Esophagus (tissue), 2 donors: ENCODE measurements at regions not wholly inside any gene's neighbourhood (a gene's known extent, or its start where the extent isn't known, plus 50 kb on each side); places are given as distances from the start of the nearest gene placed in this dataset.

ENCODE experiments used
- H3K27ac ChIP-seq, 2 donors: one replicate each; pipeline ENCODE4 v1.5.1; 2013; ENCODE audit warnings: low read depth in 2 of 2, mild to moderate bottlenecking in 2 of 2, inconsistent platforms in 1 of 2, low read length in 1 of 2, moderate library complexity in 1 of 2
- H3K27me3 ChIP-seq, 2 donors: one replicate each; pipeline ENCODE4 v1.6.1; 2013; ENCODE audit warnings: low read length in 2 of 2, control low read depth in 1 of 2, mild to moderate bottlenecking in 1 of 2; ENCODE audit not compliant: insufficient read depth in 2 of 2, control insufficient read depth in 1 of 2
- H3K36me3 ChIP-seq, 2 donors: one replicate each; pipeline ENCODE4 v1.6.1; 2013; ENCODE audit warnings: low read length in 1 of 2; ENCODE audit not compliant: control insufficient read depth in 2 of 2, insufficient read depth in 2 of 2
- H3K4me1 ChIP-seq, 2 donors: one replicate each; pipeline ENCODE4 v1.6.1; 2013; ENCODE audit warnings: low read length in 1 of 2; ENCODE audit not compliant: control insufficient read depth in 2 of 2, insufficient read depth in 2 of 2
- H3K4me3 ChIP-seq, 2 donors: one replicate each; pipeline ENCODE4 v1.5.1; 2013; ENCODE audit warnings: low read length in 2 of 2, mild to moderate bottlenecking in 2 of 2, low read depth in 1 of 2, moderate library complexity in 1 of 2
- H3K9me3 ChIP-seq, 2 donors: one replicate each; pipeline ENCODE4 v1.6.1; 2013; ENCODE audit warnings: mild to moderate bottlenecking in 2 of 2, low read depth in 1 of 2, low read length in 1 of 2, moderate library complexity in 1 of 2; ENCODE audit not compliant: control insufficient read depth in 2 of 2, insufficient read depth in 1 of 2
- WGBS, 2 donors: extraction: QIAGEN DNeasy Blood & Tissue Kit; methylation state at CpG; one replicate each; pipeline ENCODE4 v1.1.7; 2013; 5-methylcytosine and 5-hydroxymethylcytosine counted together
- donor health status: healthy with polysubstance abuse.
- donor health status: Bipolar disorder and iron deficiency.

GRCh38 chr7:130882396-130882795, 148.4 kb upstream of the KLF14 start:
- Histone ChIP-seq H3K27me3 (no peaks in the 10 kb centered on the region), H3K36me3 (peaks cover 13 to 16% of the 10 kb centered on the region in 2 donors), H3K27ac (no peak overlapping the region), H3K9me3 (peaks cover 0 to 1% of the 10 kb centered on the region in 2 donors), H3K4me1 (peaks cover 4 to 5% of the 10 kb centered on the region in 2 donors), H3K4me3 (no peak overlapping the region)
- 83 to 92% methylated on average over 2 of the region's 2 CpGs for WGBS, 2 donors

GRCh38 chr7:130883928-130884327, 149.9 kb upstream of the KLF14 start:
- Histone ChIP-seq H3K27ac (peak overlapping the region in 1 of 2 donors; percentile 87), H3K27me3 (no peaks in the 10 kb centered on the region), H3K36me3 (peaks cover 13 to 20% of the 10 kb centered on the region in 2 donors), H3K4me1 (peaks cover 12 to 16% of the 10 kb centered on the region in 2 donors), H3K9me3 (peaks cover 0 to 2% of the 10 kb centered on the region in 2 donors), H3K4me3 (no peak overlapping the region)
- WGBS, 2 donors: 85 to 87% methylated on average over 6 of the region's 6 CpGs

- no peaks in the 10 kb centered on the region for H3K27me3 ChIP-seq
- H3K4me1 ChIP-seq: peaks cover 12 to 16% of the 10 kb centered on the region in 2 donors
- no peak overlapping the region for H3K4me3 ChIP-seq
- 57 to 62% methylated on average over 21 of the region's 21 CpGs for WGBS, 2 donors
- peak overlapping the region in 1 of 2 donors; percentile 87 for H3K27ac ChIP-seq
- peaks cover 0 to 2% of the 10 kb centered on the region in 2 donors for H3K9me3 ChIP-seq
- H3K36me3 ChIP-seq: peaks cover 16 to 19% of the 10 kb centered on the region in 2 donors
These were observed 150.7 kb upstream of the KLF14 start for GRCh38 chr7:130884437-130885417.

- 63 to 64% methylated on average over 10 of the region's 10 CpGs for WGBS, 2 donors
- Histone ChIP-seq H3K4me3 (no peak overlapping the region), H3K4me1 (peaks cover 15 to 18% of the 10 kb centered on the region in 2 donors), H3K36me3 (peaks cover 16% of the 10 kb centered on the region in 2 donors), H3K27me3 (no peaks in the 10 kb centered on the region), H3K27ac (peak overlapping the region in 1 of 2 donors; percentile 57), H3K9me3 (peaks cover 0 to 2% of the 10 kb centered on the region in 2 donors)
These were observed 152.6 kb upstream of the KLF14 start for GRCh38 chr7:130886438-130887135.

DNA sequence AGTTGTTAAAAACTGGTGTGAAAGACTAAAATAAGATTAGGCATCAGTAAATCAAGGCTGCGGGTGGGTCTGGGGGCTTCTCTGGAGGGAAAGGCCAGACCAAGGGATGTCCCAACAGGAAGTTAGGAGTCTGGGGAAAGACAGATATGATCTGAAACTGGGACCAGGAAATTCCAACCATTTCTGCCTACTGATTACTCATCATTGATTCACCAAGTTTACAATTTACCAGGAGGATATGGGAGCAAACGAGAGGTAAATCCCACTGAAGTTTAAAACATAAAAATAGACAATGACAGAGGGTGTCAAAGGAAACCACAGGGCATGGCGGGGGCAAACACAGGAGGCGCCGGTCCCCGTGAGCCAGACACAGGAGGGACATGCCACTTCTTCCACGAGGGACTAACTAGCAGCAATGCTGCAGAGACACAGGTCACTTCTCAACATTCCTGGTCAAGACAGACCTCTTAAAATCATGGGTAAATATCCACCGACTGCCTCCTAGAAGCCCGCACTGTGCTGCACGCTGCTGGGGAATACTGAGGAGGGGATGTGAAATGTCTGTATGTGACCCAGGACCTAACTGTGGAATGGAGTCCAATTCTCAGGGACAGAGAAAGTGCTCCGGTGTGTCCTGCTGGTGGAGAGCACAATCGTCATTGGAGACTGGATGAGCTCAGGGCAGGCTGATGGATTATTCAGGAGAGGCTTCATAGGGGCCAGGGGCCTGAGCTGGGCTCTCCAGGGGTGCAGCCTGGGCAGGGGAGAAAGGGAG, 153.4 kb upstream of the KLF14 start:
- H3K9me3 ChIP-seq: peaks cover 0 to 2% of the 10 kb centered on the region in 2 donors
- WGBS, 2 donors: 51 to 63% methylated on average over 12 of the region's 12 CpGs
- peaks cover 15 to 18% of the 10 kb centered on the region in 2 donors for H3K4me1 ChIP-seq
- no peak overlapping the region for H3K4me3 ChIP-seq
- no peaks in the 10 kb centered on the region for H3K27me3 ChIP-seq
- peak overlapping the region; percentile 57 to 81 for H3K27ac ChIP-seq
- H3K36me3 ChIP-seq: peaks cover 14 to 15% of the 10 kb centered on the region in 2 donors

DNA sequence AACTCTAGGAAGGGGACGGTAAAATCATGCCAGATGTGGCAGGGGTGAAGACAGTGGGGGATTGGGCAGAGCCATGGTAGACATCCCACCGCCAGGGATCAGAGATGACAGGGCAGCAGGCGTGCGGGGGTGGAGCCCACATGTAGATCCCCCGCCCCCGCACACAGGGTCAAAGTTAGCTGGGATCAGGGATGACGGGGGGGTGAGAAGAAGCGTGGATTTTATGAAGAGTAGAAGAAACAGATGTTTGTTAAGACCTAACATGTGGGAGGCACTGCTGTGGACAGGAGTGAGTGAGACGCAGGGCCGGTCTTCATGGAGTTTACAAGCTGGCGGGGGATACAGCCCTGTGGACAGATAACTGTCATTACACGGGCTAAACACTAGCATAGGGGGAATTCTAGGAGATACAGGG, 154.0 kb upstream of the KLF14 start:
- Histone ChIP-seq H3K4me3 (no peak overlapping the region), H3K27ac (peak overlapping the region; percentile 57 to 81), H3K36me3 (peaks cover 10 to 11% of the 10 kb centered on the region in 2 donors), H3K9me3 (peaks cover 0 to 2% of the 10 kb centered on the region in 2 donors), H3K4me1 (peaks cover 15 to 18% of the 10 kb centered on the region in 2 donors), H3K27me3 (no peaks in the 10 kb centered on the region)
- WGBS, 2 donors: 86% methylated on average over 12 of the region's 12 CpGs

- no peak overlapping the region for H3K4me3 ChIP-seq
- WGBS, 2 donors: 69 to 78% methylated on average over 5 of the region's 5 CpGs
- H3K4me1 ChIP-seq: peaks cover 15 to 18% of the 10 kb centered on the region in 2 donors
- peaks cover 0 to 2% of the 10 kb centered on the region in 2 donors for H3K9me3 ChIP-seq
- H3K27me3 ChIP-seq: no peaks in the 10 kb centered on the region
- H3K27ac ChIP-seq: no peak overlapping the region
- peaks cover 9 to 11% of the 10 kb centered on the region in 2 donors for H3K36me3 ChIP-seq
These were observed 154.5 kb upstream of the KLF14 start for GRCh38 chr7:130888468-130888867.

- H3K36me3 ChIP-seq: peaks cover 3 to 6% of the 10 kb centered on the region in 2 donors
- peaks cover 18 to 22% of the 10 kb centered on the region in 2 donors for H3K4me1 ChIP-seq
- 62 to 77% methylated on average over 11 of the region's 11 CpGs for WGBS, 2 donors
- H3K4me3 ChIP-seq: no peak overlapping the region
- H3K27ac ChIP-seq: peak overlapping the region; percentile 87 to 92
- peaks cover 0 to 2% of the 10 kb centered on the region in 2 donors for H3K9me3 ChIP-seq
- H3K27me3 ChIP-seq: no peaks in the 10 kb centered on the region
These were observed 156.4 kb upstream of the KLF14 start for GRCh38 chr7:130890176-130891020.
